Mesodermal cell (in vitro differentiated cells): ENCODE measurements at regions not wholly inside any gene's neighbourhood (a gene's known extent, or its start where the extent isn't known, plus 50 kb on each side); places are given as distances from the start of the nearest gene placed in this dataset.
"Not testable (repeated sequence)": the region's sequence is repeated elsewhere in the genome, so short reads cannot be mapped to it uniquely, and the experiment has no call there.

ENCODE experiments used
- H3K27ac ChIP-seq: 2 replicates; pipeline ENCODE4 v1.7.0; 2013; ENCODE audit warnings: mild to moderate bottlenecking, low read depth, low read length, moderate library complexity; ENCODE audit not compliant: severe bottlenecking
- H3K36me3 ChIP-seq: 2 replicates; pipeline ENCODE4 v1.7.1; 2013; ENCODE audit warnings: mild to moderate bottlenecking, low read length, moderate library complexity; ENCODE audit not compliant: control insufficient read depth, insufficient read depth
- H3K4me1 ChIP-seq: one replicate; pipeline ENCODE4 v1.7.1; 2013; ENCODE audit warnings: mild to moderate bottlenecking, low read length; ENCODE audit not compliant: insufficient read depth, control insufficient read depth, poor library complexity, severe bottlenecking
- H3K4me3 ChIP-seq: 2 replicates; pipeline ENCODE4 v1.7.0; 2013; ENCODE audit warnings: low read length, control low read depth, mild to moderate bottlenecking; ENCODE audit not compliant: insufficient read depth, poor library complexity, severe bottlenecking; ENCODE audit errors: extremely low read depth
- H3K9me3 ChIP-seq: 2 replicates; pipeline ENCODE4 v1.7.1; 2013; ENCODE audit warnings: mild to moderate bottlenecking, low read length, moderate library complexity; ENCODE audit not compliant: control insufficient read depth
- WGBS, 2 experiments: methylation state at CpG; one replicate each; pipeline ENCODE4 v1.1.5; 2013; ENCODE audit warnings: missing lambda C conversion rate in 2 of 2; ENCODE audit not compliant: insufficient coverage in 2 of 2; 5-methylcytosine and 5-hydroxymethylcytosine counted together

DNA sequence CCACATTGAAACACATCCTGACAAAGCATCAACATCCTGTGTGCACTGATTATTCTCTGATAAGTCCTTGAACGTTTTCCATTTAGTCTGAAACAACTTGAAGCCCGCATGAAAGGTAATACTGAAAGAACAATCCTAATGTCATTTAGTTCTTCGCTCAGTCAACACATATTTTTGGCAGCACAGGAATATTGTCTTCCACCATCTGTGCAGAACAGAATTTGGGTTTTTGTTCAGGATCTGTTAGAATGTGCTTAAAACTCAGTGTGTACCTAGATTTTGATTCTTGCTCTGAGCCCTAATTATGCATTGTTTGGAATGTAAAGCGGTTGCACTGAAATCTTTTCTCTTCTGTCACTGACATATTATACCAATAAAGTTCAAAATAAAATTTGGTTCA, 1036.6 kb downstream of the CDH11 start:
- WGBS, 2 experiments, result 100% methylated on average over 2 of the region's 4 CpGs
- no peaks in the 10 kb centered on the region for H3K9me3 ChIP-seq

DNA sequence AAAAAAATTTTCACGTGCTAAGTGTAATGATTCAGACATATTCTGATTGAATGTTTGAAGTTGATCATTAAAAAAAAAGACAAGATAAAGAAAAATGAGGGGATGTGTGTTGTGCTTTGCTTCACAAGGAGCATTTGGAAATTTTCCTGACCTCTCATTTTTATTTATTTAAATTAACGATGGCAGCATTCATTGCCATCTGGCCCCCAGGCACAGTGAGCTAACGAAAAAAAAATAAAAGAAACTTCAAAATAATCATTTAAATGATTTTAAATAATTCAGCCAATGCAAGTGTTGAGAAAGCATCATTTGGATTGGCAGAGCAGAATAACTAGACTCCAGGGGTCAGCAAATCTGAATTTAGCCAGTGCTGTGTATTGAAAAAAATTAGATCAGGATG, 1037.2 kb downstream of the CDH11 start:
- 100% methylated on average over 1 of the region's 3 CpGs for WGBS, 2 experiments
- Histone ChIP-seq H3K4me1 (no peaks in the 10 kb centered on the region), H3K36me3 (no peaks in the 10 kb centered on the region), H3K27ac (no peak overlapping the region), H3K4me3 (no peak overlapping the region), H3K9me3 (no peaks in the 10 kb centered on the region)

More for the DNA sequence above, 1036.6 kb downstream of the CDH11 start:
- no peaks in the 10 kb centered on the region for H3K36me3 ChIP-seq
- H3K4me3 ChIP-seq, result no peak overlapping the region
- no peaks in the 10 kb centered on the region for H3K4me1 ChIP-seq
- H3K27ac ChIP-seq, result no peak overlapping the region

DNA sequence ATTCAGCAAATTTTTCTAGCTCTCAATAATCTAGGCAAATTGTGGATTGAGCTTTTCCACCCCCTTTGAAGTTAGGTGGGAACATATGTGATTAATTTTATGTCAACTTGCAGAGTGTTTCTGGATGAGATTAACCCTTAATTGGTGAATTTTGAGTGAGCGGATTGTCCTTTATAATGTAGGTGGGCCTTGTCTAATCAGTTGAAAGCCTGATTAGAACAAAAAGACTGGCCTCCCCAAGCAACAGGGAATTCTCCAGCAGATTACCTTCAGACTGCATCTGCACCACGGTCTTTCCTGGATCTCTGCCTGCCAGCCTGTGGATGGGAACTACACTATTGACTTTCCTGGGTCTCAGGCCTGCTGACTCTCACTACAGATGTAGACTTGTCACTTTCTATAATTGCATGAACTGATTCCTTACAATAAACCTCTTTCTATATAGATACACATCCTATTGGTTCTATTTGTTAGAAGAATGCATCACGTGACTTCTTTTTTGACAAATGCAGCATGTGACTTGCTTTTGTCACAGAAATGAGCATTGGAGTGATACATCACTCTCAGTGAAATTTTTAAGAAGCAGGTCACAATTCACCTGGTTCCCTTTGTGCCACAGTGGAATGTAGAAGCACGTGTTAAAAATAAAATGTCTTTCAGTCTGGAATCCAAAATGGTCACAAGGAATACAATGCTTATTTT, 1038.3 kb downstream of the CDH11 start:
- no peaks in the 10 kb centered on the region for H3K4me1 ChIP-seq
- 74 to 96% methylated on average over 2 to 3 of the region's 4 CpGs for WGBS, 2 experiments
- no peak overlapping the region for H3K27ac ChIP-seq
- no peaks in the 10 kb centered on the region for H3K36me3 ChIP-seq
- no peak overlapping the region for H3K4me3 ChIP-seq
- H3K9me3 ChIP-seq, result no peaks in the 10 kb centered on the region

DNA sequence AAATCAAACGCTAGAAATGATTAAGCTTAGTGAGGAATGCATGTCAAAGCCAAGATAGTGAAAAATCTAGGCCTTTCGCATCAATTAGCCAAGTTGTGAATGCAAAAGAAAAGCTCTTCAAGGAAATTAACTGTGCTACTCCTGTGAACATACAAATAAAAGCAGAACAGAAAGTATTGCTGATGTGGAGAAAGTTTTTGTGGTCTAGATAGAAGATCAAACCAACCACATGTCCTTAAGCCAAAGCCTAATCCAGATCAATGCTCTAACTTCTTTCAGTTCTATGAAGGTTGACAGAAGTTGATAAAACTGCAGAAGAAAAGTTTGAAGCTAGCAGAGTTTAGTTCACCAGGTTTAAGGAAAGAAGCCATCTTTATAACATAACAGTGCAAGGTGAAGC, 1044.6 kb downstream of the CDH11 start:
- Histone ChIP-seq H3K9me3 (no peaks in the 10 kb centered on the region), H3K4me1 (no peaks in the 10 kb centered on the region), H3K27ac (no peak overlapping the region), H3K36me3 (no peaks in the 10 kb centered on the region), H3K4me3 (no peak overlapping the region)
- WGBS, 2 experiments, result 85 to 100% methylated on average over 2 of the region's 2 CpGs

DNA sequence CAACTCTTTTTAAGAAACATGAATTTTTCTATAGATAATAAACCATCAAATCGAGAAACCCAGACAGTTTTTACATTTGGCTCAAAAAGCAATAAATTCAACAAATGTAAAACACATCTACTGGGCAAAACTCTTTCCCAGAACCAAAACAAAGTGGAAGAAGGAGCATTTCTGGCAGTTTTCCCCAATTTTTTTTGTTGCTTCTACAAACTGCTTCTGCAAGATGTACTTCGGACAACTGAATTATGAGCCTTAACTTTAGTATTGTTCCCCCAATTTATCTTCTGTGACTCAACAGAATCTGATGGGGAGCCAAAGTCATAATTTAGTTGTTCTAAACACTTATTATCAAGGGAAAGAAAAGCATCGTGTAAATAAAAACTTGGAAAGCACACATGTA, 1047.2 kb downstream of the CDH11 start:
- H3K9me3 ChIP-seq, result no peaks in the 10 kb centered on the region
- H3K36me3 ChIP-seq, result no peaks in the 10 kb centered on the region
- no peaks in the 10 kb centered on the region for H3K4me1 ChIP-seq
- no peak overlapping the region for H3K27ac ChIP-seq
- WGBS, 2 experiments, result 86% methylated on average over 2 of the region's 3 CpGs; no CpG with 5 or more reads in 1 of the 2 experiments
- H3K4me3 ChIP-seq, result no peak overlapping the region

DNA sequence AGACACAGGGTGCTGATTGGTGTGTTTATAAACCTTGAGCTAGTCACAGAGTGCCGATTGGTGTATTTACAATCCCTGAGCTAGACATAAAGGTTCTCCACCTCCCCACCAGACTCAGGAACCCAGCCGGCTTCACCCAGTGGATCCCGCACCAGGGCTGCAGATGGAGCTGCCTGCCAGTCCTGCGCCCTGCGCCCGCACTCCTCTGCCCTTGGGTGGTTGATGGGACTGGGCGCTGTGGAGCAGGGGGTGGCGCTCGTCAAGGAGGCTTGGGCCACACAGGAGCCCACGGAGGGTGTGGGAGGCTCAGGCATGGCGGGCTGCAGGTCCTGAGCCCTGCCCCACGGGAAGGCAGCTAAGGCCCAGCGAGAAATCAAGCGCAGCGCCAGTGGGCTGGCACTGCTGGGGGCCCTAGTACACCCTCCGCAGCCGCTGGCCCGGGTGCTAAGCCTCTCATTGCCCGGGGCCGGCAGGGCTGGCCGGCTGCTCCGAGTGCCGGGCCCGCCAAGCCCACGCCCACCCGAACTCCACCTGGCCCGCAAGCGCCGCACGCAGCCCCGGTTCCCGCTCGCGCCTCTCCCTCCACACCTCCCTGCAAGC, 1049.6 kb downstream of the CDH11 start:
- 85 to 92% methylated on average over 6 to 24 of the region's 34 CpGs for WGBS, 2 experiments
- not testable (repeated sequence) for H3K4me1 ChIP-seq, H3K4me3 ChIP-seq, H3K36me3 ChIP-seq, H3K9me3 ChIP-seq, H3K27ac ChIP-seq

DNA sequence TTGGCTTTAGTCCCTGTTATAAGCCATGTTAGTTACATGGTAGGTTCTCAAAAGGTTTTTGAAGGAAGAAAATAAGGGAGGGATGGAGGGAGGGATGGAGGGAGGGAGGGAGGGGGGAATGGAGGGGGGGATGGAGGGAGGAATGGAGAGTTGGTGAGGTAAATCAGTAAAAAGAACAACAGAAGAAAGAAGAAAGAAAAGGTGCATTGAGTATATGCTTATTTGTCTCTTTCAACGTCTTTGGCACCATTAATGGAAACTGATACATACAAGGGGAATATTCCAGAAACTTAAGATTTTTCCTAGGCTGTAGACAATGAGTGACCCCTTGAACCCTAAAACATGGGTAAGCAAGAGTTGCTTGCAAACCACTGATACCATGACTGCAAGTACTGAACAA, 1056.3 kb downstream of the CDH11 start:
- Histone ChIP-seq H3K27ac (no peak overlapping the region), H3K9me3 (no peaks in the 10 kb centered on the region), H3K4me3 (no peak overlapping the region), H3K4me1 (no peaks in the 10 kb centered on the region), H3K36me3 (no peaks in the 10 kb centered on the region)
- no CpG with 5 or more reads among the region's 1 CpG for WGBS, 2 experiments

DNA sequence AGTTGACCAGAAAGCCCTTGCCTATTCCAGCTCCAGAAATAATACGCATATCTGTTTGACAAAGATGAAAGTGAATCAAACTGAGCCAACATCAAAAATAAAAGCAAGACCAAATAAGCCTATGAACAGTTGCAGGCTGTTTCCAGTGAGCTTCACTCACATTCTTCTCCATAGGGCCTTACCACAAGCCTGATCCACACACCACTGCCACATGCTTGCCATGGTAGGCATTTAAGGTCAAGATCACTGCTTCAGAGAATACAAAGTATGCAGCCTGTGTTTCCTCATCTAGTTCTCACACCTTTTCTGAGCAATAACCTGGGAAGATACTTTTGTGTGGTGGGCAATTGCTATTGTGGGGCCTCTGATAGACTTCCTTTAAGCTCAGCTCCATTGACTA, 1060.2 kb downstream of the CDH11 start:
- no peaks in the 10 kb centered on the region for H3K36me3 ChIP-seq
- WGBS, 2 experiments, result 100% methylated on average over 1 of the region's 1 CpG; no CpG with 5 or more reads in 1 of the 2 experiments
- H3K4me3 ChIP-seq, result no peak overlapping the region
- no peak overlapping the region for H3K27ac ChIP-seq
- H3K4me1 ChIP-seq, result no peaks in the 10 kb centered on the region
- no peaks in the 10 kb centered on the region for H3K9me3 ChIP-seq

DNA sequence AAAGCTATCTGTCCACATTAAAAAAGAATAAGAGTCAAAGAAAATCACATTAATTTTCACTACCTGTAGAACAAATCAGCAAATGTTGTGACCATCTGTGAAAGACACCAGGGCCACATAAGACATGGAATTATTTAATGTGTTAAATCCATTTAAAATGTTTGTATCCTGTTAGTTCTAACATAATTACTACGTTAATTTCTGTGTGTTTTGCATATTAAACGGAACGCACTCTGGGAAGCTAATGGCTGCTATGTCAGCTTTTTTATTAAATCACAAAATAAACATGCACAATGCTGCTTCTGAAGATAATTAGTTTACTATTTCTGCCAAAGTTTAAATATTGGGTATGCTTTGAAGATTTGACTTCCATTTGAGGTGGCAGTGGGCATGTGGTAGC, 1061.2 kb downstream of the CDH11 start:
- Histone ChIP-seq H3K4me1 (no peaks in the 10 kb centered on the region), H3K27ac (no peak overlapping the region), H3K9me3 (no peaks in the 10 kb centered on the region), H3K36me3 (no peaks in the 10 kb centered on the region), H3K4me3 (no peak overlapping the region)
- no CpG with 5 or more reads among the region's 3 CpGs for WGBS, 2 experiments

DNA sequence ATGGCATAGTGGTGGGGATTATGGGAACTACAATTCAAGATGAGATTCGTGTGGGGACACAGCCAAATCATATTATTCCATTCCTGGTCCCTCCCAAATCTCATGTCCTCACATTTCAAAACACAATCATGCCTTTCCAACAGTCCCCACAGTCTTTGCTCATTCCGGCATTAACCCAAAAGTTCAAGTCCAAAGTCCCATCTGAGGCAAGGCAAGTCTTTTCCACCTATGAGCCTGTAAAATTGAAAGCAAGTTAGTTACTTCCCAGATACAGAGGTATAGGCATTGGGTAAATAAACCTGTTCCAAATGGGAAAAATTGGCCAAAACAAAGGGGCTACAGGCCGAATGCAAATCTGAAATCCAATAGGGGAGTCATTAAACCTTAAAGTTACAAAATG, 1063.2 kb downstream of the CDH11 start:
- 87 to 93% methylated on average over 2 to 3 of the region's 3 CpGs for WGBS, 2 experiments
- H3K9me3 ChIP-seq, result no peaks in the 10 kb centered on the region
- H3K4me1 ChIP-seq, result no peaks in the 10 kb centered on the region
- no peaks in the 10 kb centered on the region for H3K36me3 ChIP-seq
- H3K4me3 ChIP-seq, result no peak overlapping the region
- H3K27ac ChIP-seq, result no peak overlapping the region

DNA sequence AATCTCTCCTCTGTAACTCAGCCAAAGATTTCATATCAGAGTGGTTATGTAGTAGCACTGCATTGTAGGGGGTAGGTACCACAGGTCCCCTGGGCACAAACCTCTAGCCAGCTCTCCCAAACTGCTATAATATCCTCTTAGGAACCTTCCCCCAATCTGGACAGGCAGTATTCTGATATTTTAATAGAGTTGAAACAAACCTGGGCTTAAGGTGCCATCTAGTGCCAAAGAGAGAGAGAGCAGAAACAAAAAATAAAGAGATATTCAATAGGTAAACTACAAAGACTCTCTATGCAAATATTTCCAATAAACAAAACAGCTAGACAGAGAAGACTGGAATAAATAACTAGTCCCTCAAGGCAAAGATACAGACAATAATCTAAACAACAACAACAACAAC, 1070.0 kb downstream of the CDH11 start:
- H3K9me3 ChIP-seq, result no peaks in the 10 kb centered on the region
- H3K36me3 ChIP-seq, result no peaks in the 10 kb centered on the region
- no peaks in the 10 kb centered on the region for H3K4me1 ChIP-seq
- H3K4me3 ChIP-seq, result no peak overlapping the region
- no peak overlapping the region for H3K27ac ChIP-seq
